ENCODE measurements at regions not wholly inside any gene's neighbourhood (a gene's known extent, or its start where the extent isn't known, plus 50 kb on each side); places are given as distances from the start of the nearest gene placed in this dataset.

- no peak for DNase-seq
Measured at GRCh38 chr2:180443888-180444287, 436.8 kb upstream of the CWC22 start.

GRCh38 chr2:180442860-180443644 lies 436.0 kb upstream of the CWC22 start:
- no peak for DNase-seq

GRCh38 chr2:180419212-180419611 lies 412.1 kb upstream of the CWC22 start:
- no peak for DNase-seq

GRCh38 chr2:180416627-180417026 lies 409.5 kb upstream of the CWC22 start:
- no peak for DNase-seq

GRCh38 chr2:180413336-180413735 lies 406.2 kb upstream of the CWC22 start:
- no peak for DNase-seq

- no peak for DNase-seq
Measured at GRCh38 chr2:180412219-180412618, 405.1 kb upstream of the CWC22 start.

GRCh38 chr2:180411661-180412060 lies 404.6 kb upstream of the CWC22 start:
- no peak for DNase-seq

- no peak for DNase-seq
Measured at GRCh38 chr2:180406687-180407086, 399.6 kb upstream of the CWC22 start.

GRCh38 chr2:180405520-180405919 lies 398.4 kb upstream of the CWC22 start:
- DNase-seq, result no peak

GRCh38 chr2:180394305-180394704 lies 387.2 kb upstream of the CWC22 start:
- DNase-seq, result no peak

- no peak for DNase-seq
Measured at GRCh38 chr2:180385601-180386201, 378.6 kb upstream of the CWC22 start.

- DNase-seq, result no peak
Measured at GRCh38 chr2:180376066-180376465, 369.0 kb upstream of the CWC22 start.

- no peak for DNase-seq
Measured at GRCh38 chr2:180374502-180375281, 367.6 kb upstream of the CWC22 start.

GRCh38 chr2:180370511-180371205 lies 363.6 kb upstream of the CWC22 start:
- no peak for DNase-seq

- DNase-seq, result no peak
Measured at GRCh38 chr2:180368881-180369280, 361.8 kb upstream of the CWC22 start.

- DNase-seq, result no peak
Measured at GRCh38 chr2:180367815-180368214, 360.7 kb upstream of the CWC22 start.

GRCh38 chr2:180366481-180366880 lies 359.4 kb upstream of the CWC22 start:
- no peak for DNase-seq

GRCh38 chr2:180364719-180365118 lies 357.6 kb upstream of the CWC22 start:
- no peak for DNase-seq

- no peak for DNase-seq
Measured at GRCh38 chr2:180360283-180360618, 353.2 kb upstream of the CWC22 start.

- DNase-seq, result no peak
Measured at GRCh38 chr2:180359522-180360282, 352.6 kb upstream of the CWC22 start.

- no peak for DNase-seq
Measured at GRCh38 chr2:180358458-180358857, 351.4 kb upstream of the CWC22 start.

- DNase-seq, result no peak
Measured at GRCh38 chr2:180356676-180357075, 349.6 kb upstream of the CWC22 start.

GRCh38 chr2:180352620-180353019 lies 345.5 kb upstream of the CWC22 start:
- no peak for DNase-seq

All from activated CD4-positive, alpha-beta T cell treated with anti-CD3 and anti-CD28 coated beads, Interleukin-10, Interleukin-2, amounts not matched to agents 100 ng/mL and 50 ng/mL, durations not matched to agents 16 hours and 8 hours (primary cell).